Mesodermal cell (in vitro differentiated cells): ENCODE measurements at regions not wholly inside any gene's neighbourhood (a gene's known extent, or its start where the extent isn't known, plus 50 kb on each side); places are given as distances from the start of the nearest gene placed in this dataset.
"Not testable (repeated sequence)": the region's sequence is repeated elsewhere in the genome, so short reads cannot be mapped to it uniquely, and the experiment has no call there.

Experiments used
- H3K27ac ChIP-seq: 2 replicates; pipeline ENCODE4 v1.7.0; 2013; ENCODE audit warnings: mild to moderate bottlenecking, low read depth, low read length, moderate library complexity; ENCODE audit not compliant: severe bottlenecking
- H3K36me3 ChIP-seq: 2 replicates; pipeline ENCODE4 v1.7.1; 2013; ENCODE audit warnings: mild to moderate bottlenecking, low read length, moderate library complexity; ENCODE audit not compliant: control insufficient read depth, insufficient read depth
- H3K4me1 ChIP-seq: one replicate; pipeline ENCODE4 v1.7.1; 2013; ENCODE audit warnings: mild to moderate bottlenecking, low read length; ENCODE audit not compliant: insufficient read depth, control insufficient read depth, poor library complexity, severe bottlenecking
- H3K4me3 ChIP-seq: 2 replicates; pipeline ENCODE4 v1.7.0; 2013; ENCODE audit warnings: low read length, control low read depth, mild to moderate bottlenecking; ENCODE audit not compliant: insufficient read depth, poor library complexity, severe bottlenecking; ENCODE audit errors: extremely low read depth
- H3K9me3 ChIP-seq: 2 replicates; pipeline ENCODE4 v1.7.1; 2013; ENCODE audit warnings: mild to moderate bottlenecking, low read length, moderate library complexity; ENCODE audit not compliant: control insufficient read depth
- WGBS, 2 experiments: methylation state at CpG; one replicate each; pipeline ENCODE4 v1.1.5; 2013; ENCODE audit warnings: missing lambda C conversion rate in 2 of 2; ENCODE audit not compliant: insufficient coverage in 2 of 2; 5-methylcytosine and 5-hydroxymethylcytosine counted together

DNA sequence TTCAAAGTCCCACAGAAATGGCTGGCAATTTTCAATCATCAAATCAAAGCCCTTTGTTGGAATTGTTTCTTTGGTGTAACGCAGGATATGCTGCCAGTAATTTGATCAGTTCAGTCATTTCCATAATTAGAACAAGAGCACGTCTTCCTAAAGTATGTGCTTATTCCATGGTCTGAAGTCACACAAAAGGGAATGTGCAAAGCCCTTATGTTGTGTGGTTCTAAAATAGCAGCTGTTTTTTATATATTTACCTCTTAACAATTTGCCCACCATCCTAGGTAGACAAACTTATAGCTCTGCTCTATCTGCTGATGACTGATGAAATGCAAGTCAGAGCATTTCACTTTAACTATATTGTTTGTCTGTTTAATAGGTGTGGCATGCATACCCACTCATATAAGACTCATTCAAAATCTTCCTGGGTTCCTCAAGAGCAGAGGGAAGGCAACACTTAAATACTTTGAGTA lies 176.1 kb upstream of the SLC38A2 start:
- Histone ChIP-seq H3K36me3 (no peaks in the 10 kb centered on the region), H3K4me3 (no peak overlapping the region), H3K4me1 (peaks cover 8% of the 10 kb centered on the region), H3K27ac (no peak overlapping the region), H3K9me3 (peaks cover 8% of the 10 kb centered on the region)
- no CpG with 5 or more reads among the region's 2 CpGs for WGBS, 2 experiments

DNA sequence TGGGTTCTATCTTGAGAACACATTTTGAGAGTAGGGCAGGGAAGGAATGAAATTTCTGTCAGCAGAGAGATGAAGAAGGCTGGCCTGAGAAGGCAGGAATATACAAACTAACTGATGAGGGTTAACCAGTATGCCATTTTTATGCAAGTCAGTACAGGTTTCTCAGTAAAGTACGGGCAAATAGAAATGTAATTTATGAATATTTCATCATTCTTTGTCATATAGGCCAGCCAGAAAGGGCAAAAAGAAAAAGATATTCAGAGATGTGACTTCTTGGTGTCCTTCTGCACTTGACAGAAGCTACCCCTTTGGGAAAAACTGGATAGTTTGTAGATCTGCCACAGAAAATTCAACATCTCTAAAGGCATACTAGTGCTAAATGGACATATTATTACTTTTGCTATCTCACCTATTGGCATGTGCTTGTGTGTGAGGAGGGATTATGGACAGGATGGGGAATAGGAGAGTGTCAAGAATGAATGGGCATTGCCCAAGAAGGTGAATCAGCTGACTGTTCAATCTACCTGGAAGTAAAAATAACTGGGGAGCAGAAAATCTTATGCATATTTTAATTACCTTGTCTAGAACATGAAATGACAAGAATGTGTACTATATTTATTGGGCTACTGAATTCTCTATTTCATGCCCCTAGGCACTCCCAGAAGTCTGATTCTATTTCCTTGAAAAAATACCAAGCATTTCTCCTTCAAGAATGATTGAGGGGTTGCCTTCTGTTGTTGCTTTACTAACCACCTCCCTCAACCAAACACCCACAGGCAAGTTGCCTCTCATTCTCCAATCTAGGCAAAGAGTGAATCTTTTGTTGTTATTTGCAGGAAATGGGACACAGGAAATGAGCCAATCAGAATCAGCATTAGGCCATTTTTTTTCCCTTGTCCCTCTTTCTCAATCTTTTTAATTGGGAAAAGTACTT lies 175.1 kb upstream of the SLC38A2 start:
- Histone ChIP-seq H3K4me1 (peaks cover 3% of the 10 kb centered on the region), H3K4me3 (no peak overlapping the region), H3K36me3 (no peaks in the 10 kb centered on the region), H3K27ac (no peak overlapping the region), H3K9me3 (peaks cover 8% of the 10 kb centered on the region)
- no CpG with 5 or more reads among the region's 1 CpG for WGBS, 2 experiments

DNA sequence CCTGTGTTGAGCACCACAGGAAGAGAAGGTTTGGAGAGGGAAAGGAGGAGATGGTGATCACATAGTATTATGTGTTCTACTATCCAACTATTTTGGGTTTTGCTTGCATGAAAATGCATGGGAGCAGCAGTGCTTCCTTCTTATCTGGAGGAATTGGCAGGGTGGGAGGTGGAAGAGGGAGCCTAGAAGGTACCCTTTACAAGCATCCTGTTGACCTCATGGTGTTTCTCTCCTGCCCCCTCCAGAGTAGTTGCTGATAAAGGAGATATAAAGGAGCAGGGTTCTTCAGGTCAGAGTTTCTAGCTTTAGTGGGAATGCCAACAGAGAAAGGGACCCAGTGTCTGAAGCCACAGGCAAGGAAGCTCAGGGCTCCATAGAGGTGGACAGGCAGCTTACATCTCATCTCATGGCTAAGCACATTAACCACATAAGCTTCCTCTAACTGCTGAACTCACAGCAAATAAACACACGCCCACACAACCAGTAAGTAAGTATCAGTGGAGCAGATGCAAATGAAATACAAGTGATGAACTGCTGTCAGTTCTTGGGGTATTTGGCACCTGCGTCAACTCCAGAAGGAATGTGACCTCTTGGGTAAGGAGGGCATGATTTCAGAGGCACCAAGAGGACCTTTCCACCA lies 174.2 kb upstream of the SLC38A2 start:
- WGBS, 2 experiments: 100% methylated on average over 1 of the region's 2 CpGs
- Histone ChIP-seq H3K4me1 (peaks cover 3% of the 10 kb centered on the region), H3K27ac (no peak overlapping the region), H3K4me3 (no peak overlapping the region), H3K9me3 (peaks cover 8% of the 10 kb centered on the region), H3K36me3 (no peaks in the 10 kb centered on the region)

DNA sequence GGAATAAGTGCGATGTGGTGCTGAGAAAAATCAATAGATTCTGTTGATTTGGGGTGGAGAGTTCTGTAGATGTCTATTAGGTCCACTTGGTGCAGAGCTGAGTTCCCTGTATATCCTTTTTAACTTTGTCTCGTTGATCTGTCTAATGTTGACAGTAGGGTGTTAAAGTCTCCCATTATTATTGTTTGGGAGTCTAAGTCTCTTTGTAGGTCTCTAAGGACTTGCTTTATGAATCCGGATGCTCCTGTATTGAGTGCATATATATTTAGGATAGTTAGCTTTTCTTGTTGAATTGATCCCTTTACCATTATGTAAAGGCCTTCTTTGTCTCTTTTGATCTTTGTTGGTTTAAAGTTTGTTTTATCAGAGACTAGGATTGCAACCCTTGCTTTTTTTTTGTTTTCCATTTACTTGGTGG lies 170.8 kb upstream of the SLC38A2 start:
- not testable (repeated sequence) for H3K27ac ChIP-seq
- 86 to 100% methylated on average over 1 of the region's 3 CpGs for WGBS, 2 experiments

DNA sequence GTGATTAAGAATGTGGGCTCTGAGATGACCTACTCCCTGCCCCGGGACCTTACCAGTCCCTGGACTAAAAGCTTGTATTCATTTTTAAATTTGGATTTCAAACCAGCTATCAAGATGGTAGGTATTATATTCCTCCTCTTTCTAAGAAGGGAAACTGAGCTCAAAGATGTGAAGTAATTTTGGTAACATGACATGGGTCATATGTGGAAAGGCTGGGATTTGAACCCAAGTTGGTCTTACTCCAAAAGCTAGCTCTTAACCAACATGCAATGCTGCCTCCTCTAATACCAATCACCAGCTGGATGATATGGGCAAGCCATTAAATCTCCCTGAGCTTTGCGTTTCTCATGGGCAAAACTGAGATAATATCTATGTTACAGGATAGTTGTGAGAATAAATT lies 166.4 kb upstream of the SLC38A2 start:
- Histone ChIP-seq H3K9me3 (no peaks in the 10 kb centered on the region), H3K4me1 (peaks cover 9% of the 10 kb centered on the region), H3K4me3 (no peak overlapping the region), H3K36me3 (no peaks in the 10 kb centered on the region), H3K27ac (no peak overlapping the region)
- 100% methylated on average over 1 of the region's 2 CpGs; no CpG with 5 or more reads in 1 of the 2 experiments for WGBS, 2 experiments

More for the DNA sequence above, 170.8 kb upstream of the SLC38A2 start:
- H3K9me3 ChIP-seq, H3K36me3 ChIP-seq, H3K4me3 ChIP-seq, H3K4me1 ChIP-seq: not testable (repeated sequence)

DNA sequence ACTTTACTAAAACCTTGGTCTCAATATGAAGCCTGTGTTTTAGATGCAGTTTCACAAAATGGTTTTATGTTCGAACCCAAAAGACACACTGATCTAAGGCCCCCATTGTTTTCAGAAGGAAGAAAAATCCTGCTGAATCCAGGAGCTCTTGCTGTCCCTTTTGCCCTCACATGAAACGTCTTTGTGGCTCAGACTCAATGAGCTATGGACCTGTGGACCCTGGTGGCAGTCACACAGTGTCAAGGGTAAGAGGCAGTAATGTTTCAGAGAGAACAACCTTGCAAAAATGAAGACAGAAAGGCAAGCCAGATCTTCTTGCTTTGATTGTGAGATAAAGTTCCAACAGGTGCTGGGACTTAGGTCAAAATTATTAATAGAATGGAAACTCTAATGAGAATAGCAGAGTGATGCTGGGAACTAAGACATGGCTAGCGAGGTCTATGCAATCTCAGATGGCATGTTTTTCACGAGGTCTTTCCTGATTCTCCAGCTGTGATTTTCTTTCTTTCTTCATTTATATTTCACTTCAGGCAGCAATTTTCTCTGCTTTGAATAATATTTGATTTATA lies 164.9 kb upstream of the SLC38A2 start:
- Histone ChIP-seq H3K36me3 (no peaks in the 10 kb centered on the region), H3K9me3 (no peaks in the 10 kb centered on the region), H3K4me3 (no peak overlapping the region), H3K4me1 (peaks cover 9% of the 10 kb centered on the region), H3K27ac (no peak overlapping the region)
- WGBS, 2 experiments: 73 to 84% methylated on average over 2 to 3 of the region's 4 CpGs

DNA sequence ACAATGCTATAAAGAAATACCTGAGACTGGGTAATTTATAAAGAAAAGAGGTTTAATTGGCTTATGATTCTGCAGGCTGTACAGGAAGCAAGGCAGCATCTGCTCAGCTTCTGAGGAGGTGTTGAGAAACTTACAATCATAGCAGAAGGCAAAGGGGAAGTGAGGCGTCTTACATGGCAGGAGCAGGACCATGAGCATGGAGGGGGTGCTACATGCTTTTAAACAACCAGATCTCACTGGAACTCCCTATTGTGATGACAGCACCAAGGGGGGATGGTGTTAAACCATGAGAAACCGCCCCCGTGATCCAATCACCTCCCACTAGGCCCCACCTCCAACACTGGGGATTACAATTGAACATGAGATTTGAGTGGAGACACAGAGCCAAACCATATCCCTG lies 163.7 kb upstream of the SLC38A2 start:
- H3K9me3 ChIP-seq, H3K4me1 ChIP-seq, H3K4me3 ChIP-seq, H3K27ac ChIP-seq, H3K36me3 ChIP-seq: not testable (repeated sequence)
- WGBS, 2 experiments: 100% methylated on average over 1 of the region's 3 CpGs; no CpG with 5 or more reads in 1 of the 2 experiments

DNA sequence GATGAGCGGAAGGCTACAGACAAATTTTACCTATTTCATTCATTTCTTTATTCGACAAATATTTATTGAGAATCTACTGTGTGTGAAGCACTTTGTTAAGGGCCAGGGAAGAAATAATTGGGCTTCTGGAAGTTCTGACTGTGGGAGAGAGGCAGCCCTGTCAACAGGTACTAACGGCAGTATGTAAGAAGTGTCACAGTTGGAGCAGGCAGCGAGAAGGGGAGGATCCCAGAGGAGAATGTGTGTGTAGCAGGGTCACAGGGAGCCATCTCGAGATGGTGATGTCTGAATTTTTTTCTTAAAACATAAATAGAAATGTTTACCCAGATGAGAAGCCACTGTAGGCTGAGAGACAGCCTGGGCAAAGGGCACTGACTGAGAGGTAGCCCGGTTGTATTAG lies 163.3 kb upstream of the SLC38A2 start:
- whole genome bisulfite sequencing, 2 experiments: 79 to 93% methylated on average over 2 to 3 of the region's 6 CpGs
- no peak overlapping the region for H3K4me3 ChIP-seq
- H3K4me1 ChIP-seq: peaks cover 9% of the 10 kb centered on the region
- H3K9me3 ChIP-seq: no peaks in the 10 kb centered on the region
- no peak overlapping the region for H3K27ac ChIP-seq
- no peaks in the 10 kb centered on the region for H3K36me3 ChIP-seq

DNA sequence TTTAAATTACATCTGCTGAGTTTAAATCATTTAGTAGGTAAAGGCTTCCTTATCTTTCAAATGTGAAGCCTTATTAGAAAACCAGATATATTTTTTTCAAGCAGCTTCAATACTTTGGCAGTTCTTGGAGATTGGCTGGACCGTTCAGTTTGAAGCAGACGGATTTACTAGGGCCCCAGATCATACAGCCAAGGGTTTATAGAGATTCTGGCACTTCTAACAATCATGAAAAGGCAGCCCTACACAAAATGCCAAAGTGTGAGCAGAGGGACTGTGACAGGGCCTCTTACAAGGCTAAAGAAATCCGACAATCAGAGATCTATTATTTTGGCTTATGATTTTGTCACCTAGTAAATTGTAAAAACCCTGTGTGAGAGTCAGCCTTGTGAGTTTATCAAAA lies 162.8 kb upstream of the SLC38A2 start:
- Histone ChIP-seq H3K4me1 (peaks cover 9% of the 10 kb centered on the region), H3K36me3 (no peaks in the 10 kb centered on the region), H3K4me3 (no peak overlapping the region), H3K9me3 (no peaks in the 10 kb centered on the region), H3K27ac (no peak overlapping the region)
- WGBS, 2 experiments: 93 to 95% methylated on average over 3 of the region's 3 CpGs

DNA sequence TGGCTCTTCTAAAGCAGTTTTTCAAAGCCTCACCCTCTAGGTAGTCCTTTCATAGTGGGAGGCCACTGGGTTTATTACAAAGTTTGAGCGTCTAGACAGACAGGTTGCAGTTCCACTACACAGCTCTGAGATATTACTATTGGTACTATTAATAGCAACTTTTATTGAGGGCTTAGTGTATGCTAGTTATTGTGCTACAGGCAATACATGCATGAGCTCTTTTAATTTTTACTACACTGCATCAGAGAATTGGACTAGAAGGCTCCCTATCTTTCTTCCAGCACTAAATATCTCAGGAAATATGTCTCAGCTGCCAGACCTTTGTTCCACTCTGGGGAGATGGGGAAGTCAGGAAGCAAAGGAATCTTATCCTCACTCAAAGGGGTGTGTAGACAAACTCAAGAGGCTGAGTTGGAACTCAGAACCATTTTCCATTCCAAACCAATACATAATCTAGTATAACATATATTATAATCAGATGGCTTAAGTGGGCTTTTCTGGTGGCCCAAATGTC lies 161.8 kb upstream of the SLC38A2 start:
- no peaks in the 10 kb centered on the region for H3K9me3 ChIP-seq
- no CpG with 5 or more reads among the region's 1 CpG for WGBS, 2 experiments
- no peaks in the 10 kb centered on the region for H3K36me3 ChIP-seq
- H3K27ac ChIP-seq: no peak overlapping the region
- no peak overlapping the region for H3K4me3 ChIP-seq
- peaks cover 9% of the 10 kb centered on the region for H3K4me1 ChIP-seq
